Ascending aorta (tissue), 2 donors: ENCODE measurements at regions not wholly inside any gene's neighbourhood (a gene's known extent, or its start where the extent isn't known, plus 50 kb on each side); places are given as distances from the start of the nearest gene placed in this dataset.

Experiments
- DNase-seq, 2 donors: peaks; one replicate each; pipeline ENCODE4 v3.0.0-alpha.2; 2019; ENCODE audit warnings: low spot score in 2 of 2
- H3K27ac ChIP-seq, 2 donors: fragments of 200-600 bp; sonication (generic); one replicate each; pipeline ENCODE4 v1.5.1; 2016 to 2017; ENCODE audit warnings: mild to moderate bottlenecking in 1 of 2
- H3K27me3 ChIP-seq: fragments of 200-600 bp; sonication (generic); one replicate; pipeline ENCODE4 v1.5.1; 2017
- H3K36me3 ChIP-seq, 2 donors: fragments of 200-600 bp; sonication (generic); one replicate each; pipeline ENCODE4 v1.5.1; 2016
- H3K4me1 ChIP-seq, 2 donors: fragments of 200-600 bp; sonication (generic); one replicate each; pipeline ENCODE4 v1.5.1; 2016 to 2017; ENCODE audit warnings: mild to moderate bottlenecking in 1 of 2
- H3K4me3 ChIP-seq, 2 donors: fragments of 200-600 bp; sonication (generic); one replicate each; pipeline ENCODE4 v1.5.1; 2016 to 2017; ENCODE audit warnings: mild to moderate bottlenecking in 1 of 2
- H3K9me3 ChIP-seq, 2 donors: fragments of 200-600 bp; sonication (generic); one replicate each; pipeline ENCODE4 v1.5.1; 2016
- CTCF ChIP-seq, 3 experiments: fragments of 200-600 bp in 2 of 3; fragments of 450-650 bp in 1 of 3; sonication (generic) in 2 of 3; IDR thresholded peaks; one replicate each; pipeline ENCODE4 v1.5.1; 2016 to 2019; ENCODE audit warnings: antibody characterized with exemption in 3 of 3, mild to moderate bottlenecking in 1 of 3, moderate library complexity in 1 of 3
- intact Hi-C: fragments of 100-400 bp; cut with DNase I; formaldehyde crosslinking; loops from one replicate; pipeline ENCODE4 v1.15.1; 2023

- no peaks in the 10 kb centered on the region for H3K9me3 ChIP-seq
- no peaks in the 10 kb centered on the region for H3K36me3 ChIP-seq
- H3K27ac ChIP-seq = no peak overlapping the region
- no peaks in the 10 kb centered on the region for H3K27me3 ChIP-seq
- H3K4me3 ChIP-seq = no peak overlapping the region
- no peaks in the 10 kb centered on the region for H3K4me1 ChIP-seq
- no peak for DNase-seq
- TF ChIP-seq CTCF (IDR thresholded peaks at IDR 0.05) = no peak
- intact Hi-C loops = no loop called here
Measured at GRCh38 chr12:25771041-25771440, 187.4 kb upstream of the RASSF8 start.

- Histone ChIP-seq H3K27me3 (no peaks in the 10 kb centered on the region), H3K36me3 (no peaks in the 10 kb centered on the region), H3K27ac (no peak overlapping the region), H3K4me3 (no peak overlapping the region), H3K9me3 (no peaks in the 10 kb centered on the region), H3K4me1 (no peaks in the 10 kb centered on the region)
- TF ChIP-seq CTCF (IDR thresholded peaks at IDR 0.05) = no peak
- intact Hi-C loops = no loop called here
- no peak for DNase-seq
Measured at GRCh38 chr12:25771476-25771875, 187.0 kb upstream of the RASSF8 start.

GRCh38 chr12:25775968-25776367, 182.5 kb upstream of the RASSF8 start:
- TF ChIP-seq CTCF (IDR thresholded peaks at IDR 0.05) = no peak
- no peak for DNase-seq
- Histone ChIP-seq H3K36me3 (no peaks in the 10 kb centered on the region), H3K27ac (no peak overlapping the region), H3K27me3 (no peaks in the 10 kb centered on the region), H3K9me3 (no peaks in the 10 kb centered on the region), H3K4me1 (no peaks in the 10 kb centered on the region), H3K4me3 (no peak overlapping the region)
- intact Hi-C loops = no loop called here

- intact Hi-C loops = no loop called here
- no peak overlapping the region for H3K4me3 ChIP-seq
- no peak overlapping the region for H3K27ac ChIP-seq
- no peaks in the 10 kb centered on the region for H3K36me3 ChIP-seq
- H3K27me3 ChIP-seq = no peaks in the 10 kb centered on the region
- no peaks in the 10 kb centered on the region for H3K9me3 ChIP-seq
- TF ChIP-seq CTCF (IDR thresholded peaks at IDR 0.05) = no peak
- no peak for DNase-seq
- no peaks in the 10 kb centered on the region for H3K4me1 ChIP-seq
Measured at GRCh38 chr12:25780771-25781170, 177.7 kb upstream of the RASSF8 start.

GRCh38 chr12:25781232-25781631, 177.2 kb upstream of the RASSF8 start:
- H3K9me3 ChIP-seq = no peaks in the 10 kb centered on the region
- intact Hi-C loops = no loop called here
- H3K27ac ChIP-seq = no peak overlapping the region
- no peak for DNase-seq
- no peaks in the 10 kb centered on the region for H3K27me3 ChIP-seq
- H3K4me3 ChIP-seq = no peak overlapping the region
- no peaks in the 10 kb centered on the region for H3K4me1 ChIP-seq
- no peak for TF ChIP-seq CTCF (IDR thresholded peaks at IDR 0.05)
- H3K36me3 ChIP-seq = no peaks in the 10 kb centered on the region

- H3K4me3 ChIP-seq = no peak overlapping the region
- intact Hi-C loops = no loop called here
- no peaks in the 10 kb centered on the region for H3K36me3 ChIP-seq
- no peak overlapping the region for H3K27ac ChIP-seq
- no peaks in the 10 kb centered on the region for H3K27me3 ChIP-seq
- no peaks in the 10 kb centered on the region for H3K4me1 ChIP-seq
- DNase-seq = no peak
- no peak for TF ChIP-seq CTCF (IDR thresholded peaks at IDR 0.05)
- H3K9me3 ChIP-seq = no peaks in the 10 kb centered on the region
Measured at GRCh38 chr12:25783566-25783965, 174.9 kb upstream of the RASSF8 start.
